ENCODE measurements at regions not wholly inside any gene's neighbourhood (a gene's known extent, or its start where the extent isn't known, plus 50 kb on each side); places are given as distances from the start of the nearest gene placed in this dataset.

DNA sequence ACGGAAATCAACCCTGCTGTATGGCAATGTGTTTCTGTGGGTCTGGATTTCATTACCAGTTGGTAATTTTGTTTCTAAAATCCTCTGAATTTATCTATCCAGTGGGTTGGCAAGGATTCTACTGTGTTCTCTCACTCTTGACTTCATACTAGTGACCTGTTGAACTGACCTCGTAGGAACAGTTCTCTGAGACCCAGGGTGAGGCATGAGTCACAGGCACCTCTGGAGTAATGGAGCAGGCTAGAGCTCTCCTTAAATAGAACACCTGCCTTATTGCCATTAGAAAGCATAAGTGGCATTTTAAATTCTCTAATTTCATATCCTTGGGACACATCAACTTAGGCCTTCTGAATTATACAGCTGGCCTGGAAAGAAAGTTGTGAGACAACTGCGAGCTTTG lies 258.3 kb upstream of the NAV3 start:
- no peak for DNase-seq (ENCODE audit: low spot score)

DNA sequence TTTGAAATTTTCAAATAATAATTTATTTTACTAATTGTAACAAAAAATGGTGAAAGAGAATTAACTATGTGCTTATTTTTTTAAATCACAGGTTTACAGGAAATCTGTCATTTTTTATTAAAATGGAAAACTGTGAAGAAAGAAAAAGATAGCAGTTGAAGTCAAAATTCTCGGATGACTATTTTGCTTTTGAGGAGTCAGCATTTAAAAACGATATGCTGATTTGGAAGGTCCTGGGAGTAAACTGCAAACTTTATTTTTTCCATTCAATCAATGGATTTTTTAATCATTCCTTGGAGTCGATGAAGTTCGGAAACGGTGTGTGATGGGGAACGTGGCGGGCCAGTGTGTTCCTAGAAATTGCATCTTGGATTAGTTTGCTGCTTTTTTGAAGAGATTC lies 258.9 kb upstream of the NAV3 start:
- no peak for DNase-seq (ENCODE audit: low spot score)

DNA sequence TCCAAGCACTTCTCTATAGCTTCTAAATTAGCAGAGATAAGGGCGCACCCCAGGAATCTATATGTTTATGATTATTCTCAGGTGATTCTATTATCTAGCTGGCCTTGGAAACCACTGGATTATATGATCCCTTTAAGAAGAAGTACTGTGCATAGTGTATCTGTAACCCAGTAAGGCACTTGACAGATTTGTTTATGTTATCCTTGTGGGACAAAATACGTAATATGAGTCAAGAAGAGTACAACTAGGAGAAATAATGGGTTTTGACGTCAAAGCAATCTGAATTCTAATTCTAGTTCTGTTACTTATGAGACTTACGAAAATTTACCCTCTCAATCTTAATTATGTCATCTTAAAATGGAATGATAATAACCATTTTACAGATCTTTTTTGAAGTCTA lies 259.6 kb upstream of the NAV3 start:
- no peak for DNase-seq (ENCODE audit: low spot score)

DNA sequence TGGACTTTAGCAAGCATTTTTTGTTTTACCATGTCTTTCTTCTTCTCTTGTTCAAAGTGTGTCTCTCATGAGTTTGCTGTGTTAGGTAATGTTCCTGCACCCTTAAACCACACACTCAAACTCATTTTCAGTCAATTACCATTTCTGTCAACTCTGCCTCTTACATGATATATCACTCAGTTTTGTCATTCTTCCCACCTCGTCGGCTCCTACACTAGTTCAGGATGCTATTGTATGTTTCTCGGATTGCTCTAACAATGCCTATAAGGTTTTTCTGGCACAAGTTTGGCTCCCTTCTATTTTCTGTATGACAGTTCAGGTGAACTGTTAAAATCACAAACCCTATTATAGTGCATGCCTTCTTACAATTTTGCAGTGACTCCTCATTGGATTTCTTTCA lies 260.8 kb upstream of the NAV3 start:
- DNase-seq (ENCODE audit: low spot score), result no peak

DNA sequence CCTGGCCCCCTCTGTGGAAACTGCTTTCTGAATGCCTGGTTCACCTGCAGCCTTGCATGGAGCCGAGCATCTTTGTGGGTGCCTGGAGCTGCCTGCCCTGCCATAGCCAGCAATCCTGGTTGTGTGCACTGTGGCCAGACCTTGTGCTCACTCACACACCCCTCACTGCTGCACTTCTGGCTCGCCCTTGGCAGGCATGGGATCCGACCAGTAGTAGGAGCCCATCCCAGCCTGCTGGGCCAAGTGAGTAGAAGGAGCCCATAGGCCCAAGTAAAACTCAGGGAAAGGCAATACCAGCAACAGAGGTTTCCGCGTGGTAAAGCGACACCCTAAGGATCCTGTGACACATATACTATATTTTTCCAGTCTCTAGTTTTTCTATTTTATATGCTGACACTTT lies 270.0 kb upstream of the NAV3 start:
- DNase-seq (ENCODE audit: low spot score), result no peak

DNA sequence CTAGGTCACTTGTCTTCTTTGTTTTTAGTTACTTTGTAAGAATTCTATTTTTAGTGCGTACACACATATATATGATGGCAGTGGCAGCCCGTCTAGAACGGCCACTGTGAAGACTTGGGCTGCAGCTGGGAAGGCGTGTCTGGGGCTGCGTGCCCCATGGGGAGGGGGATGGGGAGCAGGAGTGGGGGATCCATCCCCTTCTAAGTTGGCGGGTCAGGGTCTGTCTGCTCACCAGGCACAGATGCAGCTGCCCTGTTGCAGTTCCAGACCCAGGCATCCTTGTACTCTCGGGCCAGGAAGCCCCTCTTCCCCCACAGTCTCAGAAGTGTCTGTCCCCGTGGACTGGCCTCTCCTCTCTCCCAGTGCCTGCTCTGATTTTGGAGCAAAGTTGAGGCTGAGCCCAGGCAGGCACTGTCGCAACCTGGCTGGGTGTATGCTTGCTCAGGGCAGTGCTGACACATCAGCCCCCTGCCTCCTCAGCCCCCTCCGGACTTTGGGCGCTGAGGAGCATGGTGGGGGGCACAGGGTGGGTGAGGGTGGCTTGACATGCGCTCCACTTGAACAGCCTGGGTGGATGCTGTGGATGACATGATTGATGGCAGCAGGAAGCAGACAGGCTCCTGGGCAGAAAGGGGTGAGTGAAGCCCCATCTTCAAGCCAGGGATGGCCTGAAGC lies 271.2 kb upstream of the NAV3 start:
- DNase-seq (ENCODE audit: low spot score), result no peak

DNA sequence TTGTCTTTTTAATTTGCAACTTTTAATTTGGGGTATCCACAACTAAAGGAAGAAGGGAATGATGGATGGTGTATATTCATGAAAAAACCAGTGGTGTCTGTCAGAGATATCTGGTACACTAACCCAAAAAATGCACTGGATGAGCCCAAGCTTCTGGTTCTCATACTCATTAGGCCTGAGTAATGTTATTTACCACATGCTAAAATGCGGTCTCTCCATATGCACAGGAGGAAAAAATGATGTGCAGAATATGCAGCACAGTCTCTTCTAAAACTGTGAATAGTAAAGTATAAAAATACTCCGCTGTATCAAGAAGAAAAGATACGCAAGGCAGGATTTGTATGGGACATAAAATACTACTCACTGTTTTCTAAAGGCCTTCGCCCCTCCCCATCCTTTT lies 275.6 kb upstream of the NAV3 start:
- DNase-seq (ENCODE audit: low spot score), result no peak

DNA sequence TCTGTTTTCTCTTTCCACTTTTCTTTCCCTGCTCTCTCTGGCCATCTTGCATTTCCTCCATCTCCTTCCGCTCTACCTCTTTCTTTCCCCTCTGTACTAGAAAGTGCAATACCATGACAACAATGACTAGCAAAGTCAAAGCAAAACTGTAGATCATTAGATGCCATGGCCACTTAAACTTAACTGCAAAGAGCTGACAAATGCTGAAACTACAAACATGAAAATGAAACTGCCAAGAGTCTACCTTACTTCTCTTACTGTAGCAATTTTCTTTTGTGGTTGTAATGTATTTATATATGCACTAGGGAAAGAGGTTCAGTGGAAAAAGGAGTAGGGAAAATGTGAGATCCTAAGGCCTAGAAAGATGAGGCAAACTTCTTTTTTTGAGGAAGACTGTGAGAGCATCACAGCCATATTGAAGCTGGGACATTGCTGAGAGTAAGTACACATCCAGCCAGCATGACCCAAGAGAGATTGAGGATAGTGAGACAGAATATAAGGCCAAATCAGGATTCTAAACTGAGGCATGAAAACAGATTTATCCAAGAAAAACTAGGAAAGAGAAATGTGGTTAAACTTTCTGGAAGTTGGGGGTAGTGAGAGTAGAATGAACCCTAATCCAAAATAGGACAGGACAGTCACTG lies 276.6 kb upstream of the NAV3 start:
- DNase-seq (ENCODE audit: low spot score), result no peak

DNA sequence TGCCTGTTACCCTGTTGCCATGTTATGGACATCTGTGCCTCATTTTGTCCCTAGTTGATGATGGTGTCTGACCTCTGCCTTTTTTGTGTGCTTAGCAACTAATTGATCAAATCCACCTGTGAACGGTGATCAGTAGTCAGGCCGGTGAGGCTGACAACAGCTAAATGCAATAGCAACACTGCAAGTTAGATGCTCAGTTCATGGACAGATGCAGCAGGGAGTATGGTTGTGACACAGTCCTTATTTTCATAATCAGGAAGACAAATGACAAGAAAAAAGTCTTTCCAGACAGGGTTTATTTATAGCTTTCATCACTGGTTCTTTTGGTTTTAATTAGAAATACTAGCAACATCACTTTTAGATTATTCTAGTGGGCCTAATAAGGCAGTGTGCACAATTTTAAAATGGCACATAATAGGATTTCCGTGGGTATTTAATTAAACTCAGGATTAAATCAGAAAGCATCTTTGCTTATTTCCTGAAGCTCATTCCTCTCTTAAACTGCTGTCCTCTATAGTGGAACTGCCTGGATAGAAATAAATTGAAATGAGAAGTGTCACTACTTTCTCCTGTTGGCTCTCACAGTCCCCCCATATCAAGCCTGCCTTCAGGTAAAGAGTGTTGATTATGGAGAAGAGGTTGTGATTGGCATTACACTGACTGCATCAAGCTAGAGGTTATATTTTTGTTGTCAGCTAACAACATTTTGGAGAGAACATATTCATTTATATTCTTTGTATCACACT lies 281.1 kb upstream of the NAV3 start:
- DNase-seq (ENCODE audit: low spot score), result no peak

DNA sequence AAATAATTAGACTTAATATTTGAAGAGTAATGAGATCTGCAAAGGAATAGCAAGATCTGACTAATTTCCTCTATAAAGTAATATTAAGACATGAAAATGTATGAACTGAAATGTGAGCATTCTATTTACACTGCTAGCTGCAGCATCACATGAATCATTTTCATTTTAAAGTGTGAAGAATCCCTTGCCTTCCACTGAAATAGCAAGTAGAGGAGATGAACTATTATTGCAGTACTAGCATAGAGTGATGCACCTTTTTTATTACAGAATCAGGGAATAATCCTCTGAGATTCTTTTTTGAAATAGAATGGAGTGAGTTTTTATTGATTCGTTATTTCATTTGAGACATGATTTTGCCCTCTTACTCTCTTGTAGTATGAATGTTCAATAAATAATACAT lies 281.9 kb upstream of the NAV3 start:
- DNase-seq (ENCODE audit: low spot score), result no peak

DNA sequence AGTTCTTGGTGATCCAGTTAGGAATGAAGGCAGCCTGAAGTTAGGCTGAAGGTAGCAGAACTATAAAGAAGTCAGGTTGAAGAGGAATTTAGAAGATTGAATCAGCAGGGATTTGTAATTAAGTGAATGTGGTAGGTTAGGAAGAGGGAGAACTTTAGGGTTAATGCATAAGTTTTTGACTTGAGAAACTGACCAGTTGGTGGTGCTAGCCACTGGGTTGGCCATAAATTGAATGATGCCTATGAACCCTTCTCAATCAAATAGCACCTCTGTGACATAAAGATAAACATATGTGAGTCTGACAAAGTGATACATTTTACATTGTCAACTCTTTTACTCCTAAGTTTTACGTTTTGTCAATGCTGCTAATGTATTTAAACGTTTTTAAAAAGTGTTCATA lies 290.6 kb upstream of the NAV3 start:
- DNase-seq (ENCODE audit: low spot score), result no peak

DNA sequence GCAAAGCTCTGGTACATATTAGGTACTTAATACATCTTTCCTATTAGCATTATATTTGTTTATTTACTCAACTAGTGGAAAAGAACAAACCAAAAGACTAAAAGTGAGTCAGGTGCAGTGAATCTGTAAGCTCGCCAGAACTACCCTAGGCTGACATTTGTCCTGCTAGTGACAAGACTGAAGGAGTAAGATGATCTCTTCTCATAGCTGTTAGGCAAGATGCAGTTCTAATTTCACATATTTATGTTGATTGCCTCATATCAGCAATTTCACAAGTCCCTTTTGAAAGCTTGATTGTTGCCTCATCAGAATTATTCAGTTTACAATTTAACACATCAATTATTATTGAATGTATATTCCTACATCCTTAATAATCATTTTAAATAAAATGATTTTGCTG lies 293.0 kb upstream of the NAV3 start:
- DNase-seq (ENCODE audit: low spot score), result no peak

DNA sequence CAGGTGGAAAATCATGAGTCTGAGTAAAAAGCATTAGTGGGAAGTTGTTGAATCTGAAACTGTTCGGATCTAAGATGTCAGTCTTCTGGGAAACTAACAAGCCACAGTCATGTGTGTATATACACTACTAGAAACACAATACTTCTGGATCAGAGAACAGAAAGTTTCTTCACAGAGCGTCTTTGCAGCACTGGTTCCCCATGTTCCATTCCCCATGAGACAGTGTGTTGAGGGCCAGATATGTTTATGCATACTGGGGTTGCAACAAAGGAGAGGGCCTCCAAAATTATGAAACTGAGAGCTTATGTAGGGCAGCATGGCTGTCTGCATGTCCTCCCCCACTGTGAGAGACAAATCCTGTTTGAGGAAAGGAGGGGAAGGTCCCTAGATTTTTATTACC lies 295.0 kb upstream of the NAV3 start:
- DNase-seq (ENCODE audit: low spot score), result no peak

DNA sequence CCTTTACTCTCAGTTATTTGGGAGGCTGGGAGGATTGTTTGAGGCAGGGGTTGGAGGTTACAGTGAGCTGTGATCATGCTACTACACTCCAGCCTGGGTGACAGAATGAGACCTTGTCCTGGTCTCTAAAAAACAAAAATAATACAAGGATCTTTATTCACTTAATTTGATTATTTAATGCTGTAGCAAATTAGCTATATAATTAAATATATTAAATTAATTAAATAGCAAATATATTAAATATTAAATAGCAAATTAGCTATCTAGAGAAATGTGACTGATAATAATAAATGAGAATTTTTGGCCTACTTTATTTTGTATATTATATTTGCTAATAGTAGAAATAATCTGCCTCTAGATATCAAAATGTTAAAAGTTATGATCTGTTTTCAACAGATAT lies 298.8 kb upstream of the NAV3 start:
- DNase-seq (ENCODE audit: low spot score), result no peak

DNA sequence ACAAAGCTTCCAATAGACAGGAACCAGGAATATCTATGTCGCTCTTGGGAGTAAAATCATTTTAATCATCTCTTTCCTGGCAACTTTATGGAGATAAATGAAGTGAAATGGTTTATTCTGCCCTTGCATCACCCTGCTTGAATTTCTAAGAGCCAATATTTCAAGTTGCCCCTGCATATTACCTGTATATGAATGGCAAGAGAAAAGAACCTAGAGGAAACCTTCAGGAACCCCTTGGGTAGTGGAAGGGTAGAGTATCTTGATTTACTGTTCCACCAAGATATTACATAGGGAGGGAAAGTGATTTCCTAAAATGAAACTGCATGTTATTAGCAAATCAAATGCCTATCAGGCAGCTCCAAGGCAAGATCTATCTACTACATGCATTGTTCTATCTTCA lies 308.4 kb upstream of the NAV3 start:
- no peak for DNase-seq (ENCODE audit: low spot score)

DNA sequence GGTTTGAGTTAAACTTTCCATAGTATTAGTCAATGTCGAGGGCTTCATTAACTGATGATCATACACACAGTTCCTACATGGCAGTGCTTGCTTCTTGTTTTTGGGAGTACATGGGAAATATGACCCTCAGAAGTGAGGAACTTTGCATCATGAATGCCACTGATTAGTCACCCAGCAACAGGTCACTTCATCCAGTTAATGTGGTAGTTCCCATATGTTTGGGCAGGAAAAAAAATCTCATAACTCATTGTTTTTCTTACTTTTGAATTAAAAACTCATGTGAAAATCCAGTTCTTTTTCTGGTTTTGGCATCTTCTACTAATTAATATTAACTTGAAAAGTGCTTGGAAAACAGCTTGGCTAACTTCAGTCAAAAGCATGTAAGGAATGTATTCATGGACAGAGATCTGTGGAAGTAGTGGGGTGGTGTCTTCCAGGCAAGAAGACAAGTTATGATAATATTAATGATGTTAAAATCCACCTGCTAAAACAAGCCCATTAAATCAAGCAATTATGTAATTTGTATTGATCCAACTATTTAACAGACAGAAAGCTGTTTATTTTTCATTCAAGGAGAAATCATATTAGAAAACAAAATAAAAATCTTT lies 309.1 kb upstream of the NAV3 start:
- DNase-seq (ENCODE audit: low spot score), result no peak

DNA sequence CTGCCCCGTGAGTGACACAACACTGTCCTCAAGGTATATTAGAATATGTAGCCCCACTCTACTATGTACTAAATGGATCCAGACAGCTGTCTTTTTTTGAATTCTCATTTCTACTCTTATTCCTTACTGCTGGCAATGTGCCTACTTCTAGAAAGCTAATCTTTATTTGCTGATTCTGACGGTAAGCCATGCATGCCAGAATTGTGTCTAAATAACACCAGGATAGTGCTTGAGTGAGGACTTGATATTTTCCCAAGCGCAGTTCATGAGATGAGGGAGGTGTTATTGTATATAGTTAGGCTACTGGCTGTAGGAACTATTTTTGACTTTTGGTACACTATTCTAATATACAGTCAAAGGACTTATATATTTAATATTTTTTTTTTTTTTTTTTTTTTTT lies 316.2 kb upstream of the NAV3 start:
- DNase-seq (ENCODE audit: low spot score), result no peak

DNA sequence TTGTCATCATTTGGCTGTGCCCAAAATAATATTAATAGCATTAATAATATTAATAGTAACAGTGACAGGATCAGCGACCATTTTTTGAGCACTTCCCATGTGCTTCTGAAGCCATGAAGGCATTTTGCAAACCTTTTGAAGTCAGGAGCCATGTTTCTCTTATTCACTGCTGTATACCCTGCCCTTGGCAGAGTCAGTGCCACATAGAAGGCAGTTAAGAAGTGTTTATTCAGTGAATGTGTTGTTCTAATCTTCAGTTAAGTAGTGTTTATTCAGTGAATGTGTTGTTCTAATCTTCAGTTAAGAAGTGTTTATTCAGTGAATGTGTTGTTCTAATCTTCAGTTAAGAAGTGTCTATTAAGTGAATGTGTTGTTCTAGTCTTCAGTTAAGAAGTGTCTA lies 319.7 kb upstream of the NAV3 start:
- DNase-seq (ENCODE audit: low spot score), result no peak

DNA sequence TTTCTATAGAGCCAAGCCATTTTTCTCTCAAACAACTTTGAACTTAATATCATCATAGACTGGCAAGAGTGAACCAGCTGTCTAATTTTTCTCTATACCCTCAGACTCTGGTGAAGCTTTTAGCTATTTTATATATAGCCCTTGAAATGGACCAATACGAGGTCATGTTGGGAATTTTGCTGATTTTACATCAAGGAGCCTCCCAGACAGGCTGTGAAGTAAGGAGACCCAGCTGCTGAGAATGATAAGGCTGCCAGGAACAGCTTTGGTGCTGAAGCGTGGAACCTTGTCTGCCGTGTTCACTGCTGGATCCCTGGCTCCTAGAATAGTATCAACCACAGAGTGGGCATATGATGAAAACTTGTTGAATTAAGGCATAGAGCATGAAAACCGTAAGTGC lies 326.2 kb upstream of the NAV3 start:
- no peak for DNase-seq (ENCODE audit: low spot score)

DNA sequence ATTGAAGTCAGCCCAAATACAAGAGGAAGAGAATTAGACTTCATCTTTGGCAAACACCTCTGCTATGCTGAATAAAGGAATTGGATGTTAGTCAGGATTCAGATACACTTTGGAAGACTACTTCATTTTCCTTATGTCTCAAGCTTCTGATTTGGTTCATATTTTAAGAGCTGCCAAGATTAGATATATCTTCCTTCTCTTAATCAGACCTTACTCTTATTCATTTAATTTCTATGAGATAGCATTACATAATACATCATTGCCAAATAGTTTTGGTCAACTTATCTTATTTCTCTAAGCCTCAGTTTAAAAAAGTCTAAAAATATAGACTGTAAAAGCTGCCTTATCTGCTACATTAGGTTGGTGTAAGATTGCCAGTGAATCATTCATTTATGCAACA lies 330.6 kb upstream of the NAV3 start:
- DNase-seq (ENCODE audit: low spot score), result no peak

DNA sequence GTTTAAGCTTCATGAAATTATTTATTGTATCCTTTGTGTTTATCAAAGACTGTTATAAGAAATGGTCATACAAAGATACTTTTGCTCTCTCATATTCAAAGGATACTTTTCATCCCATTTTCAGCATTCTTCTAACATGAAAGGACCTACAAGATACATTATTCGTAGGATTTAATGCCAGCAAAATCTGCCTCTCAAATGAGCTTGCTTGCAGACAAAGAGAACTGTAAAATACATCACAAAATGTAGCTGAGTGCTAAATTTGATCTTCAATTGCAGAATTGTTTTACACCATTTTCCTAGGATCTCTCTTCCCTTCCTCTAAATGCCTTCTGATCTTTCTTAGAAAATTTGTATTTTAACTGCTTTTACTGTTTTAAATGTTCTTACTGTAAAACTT lies 333.0 kb upstream of the NAV3 start:
- no peak for DNase-seq (ENCODE audit: low spot score)

DNA sequence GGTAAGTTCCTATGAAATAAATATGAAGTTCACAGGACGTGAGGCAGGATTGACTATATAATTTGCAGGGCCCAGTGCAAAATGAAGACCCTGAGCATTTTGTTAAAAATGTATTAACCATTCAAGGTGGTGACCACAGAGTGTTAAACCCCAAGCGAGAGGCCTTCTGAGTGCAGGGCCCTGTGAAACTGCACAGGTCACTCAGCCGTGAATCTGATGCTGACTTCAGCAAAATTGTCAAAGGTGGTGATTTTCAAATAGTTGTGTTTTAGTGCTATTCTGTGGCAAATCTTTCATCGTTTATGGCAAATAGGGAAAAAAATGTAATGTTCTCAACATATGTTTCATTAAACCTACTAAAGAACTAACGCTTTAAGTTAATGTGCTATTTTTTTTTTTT lies 334.0 kb upstream of the NAV3 start:
- DNase-seq (ENCODE audit: low spot score), result no peak

DNA sequence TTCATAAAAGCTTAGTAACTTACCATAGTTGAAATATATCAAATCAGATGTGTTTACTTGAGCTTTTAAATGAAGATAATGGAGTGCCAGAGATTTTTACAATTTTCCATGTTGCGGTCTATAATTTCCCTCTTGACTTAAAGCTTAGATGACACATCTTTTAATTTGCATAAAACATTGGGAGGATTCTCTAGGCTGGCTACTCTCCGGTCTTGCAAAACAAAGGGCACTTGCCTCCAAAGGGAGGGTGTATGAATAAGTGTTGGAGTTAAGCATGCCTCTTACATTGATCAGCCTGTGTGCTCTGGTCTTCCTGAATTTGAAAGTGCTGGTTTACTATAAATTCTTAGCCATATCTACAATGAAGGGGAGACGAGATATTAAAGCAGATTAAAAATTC lies 336.4 kb upstream of the NAV3 start:
- DNase-seq (ENCODE audit: low spot score), result no peak

All from mesenteric fat pad (tissue), 1 donor.